HAP-1 (cell line): ENCODE measurements at regions not wholly inside any gene's neighbourhood (a gene's known extent, or its start where the extent isn't known, plus 50 kb on each side); places are given as distances from the start of the nearest gene placed in this dataset.
"Not testable (repeated sequence)": the region's sequence is repeated elsewhere in the genome, so short reads cannot be mapped to it uniquely, and the experiment has no call there.

Source experiments
- DNase-seq, 2 experiments: peaks; one replicate each; pipeline ENCODE4 v3.0.0-alpha.2; 2016 to 2020; ENCODE audit warnings: low spot score in 2 of 2
- H3K27me3 ChIP-seq: fragments of 250-450 bp; sonication (Bioruptor Pico); 2 replicates; pipeline ENCODE4 v1.5.1; 2020; ENCODE audit warnings: low read depth, mild to moderate bottlenecking, moderate library complexity
- H3K36me3 ChIP-seq: fragments of 250-450 bp; sonication (Bioruptor Pico); replicated peaks from 2 replicates; pipeline ENCODE4 v1.5.1; 2020; ENCODE audit warnings: mild to moderate bottlenecking
- H3K4me1 ChIP-seq: fragments of 250-450 bp; sonication (Bioruptor Pico); 2 replicates; pipeline ENCODE4 v1.5.1; 2020; ENCODE audit warnings: mild to moderate bottlenecking
- H3K4me3 ChIP-seq: fragments of 250-450 bp; sonication (Bioruptor Pico); 2 replicates; pipeline ENCODE4 v1.5.1; 2020; ENCODE audit warnings: mild to moderate bottlenecking, moderate library complexity
- H3K9me3 ChIP-seq: fragments of 250-450 bp; sonication (Bioruptor Pico); 2 replicates; pipeline ENCODE4 v1.5.1; 2020; ENCODE audit warnings: mild to moderate bottlenecking, moderate library complexity
- in situ Hi-C: fragments of 300-500 bp; cut with MboI; formaldehyde crosslinking; loops from 3 replicates; pipeline ENCODE4 v1.14.3; 2020; ENCODE audit warnings: low sequenced_read_pairs, inconsistent platforms, mixed read lengths

DNA sequence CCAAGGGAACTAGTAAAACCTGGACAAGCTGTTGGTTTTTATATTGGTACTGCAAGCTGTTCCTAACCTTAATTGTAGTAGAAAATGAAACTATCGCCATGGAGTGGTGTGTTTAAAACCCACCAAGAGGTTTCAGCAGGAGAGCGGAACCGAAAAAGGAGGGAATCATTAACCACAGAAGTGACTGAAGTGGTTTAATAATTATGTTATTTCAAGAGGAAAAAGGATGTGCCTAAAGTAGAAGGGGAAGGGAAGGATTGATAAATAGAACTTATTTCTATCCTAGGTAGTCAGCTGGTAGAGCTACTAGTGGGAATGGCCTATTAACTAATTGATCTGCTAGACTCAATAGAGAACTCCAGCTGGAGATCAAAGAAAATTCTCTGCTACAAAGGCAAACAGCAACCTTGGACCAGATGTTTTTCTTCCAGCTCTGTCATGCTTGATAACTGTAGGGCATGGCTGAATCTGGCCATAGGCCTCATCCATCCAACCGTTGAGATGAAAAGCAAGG is 91.8 kb downstream of the BAMBI start:
- H3K27me3 ChIP-seq = no peaks in the 10 kb centered on the region
- no peak for DNase-seq
- no peak overlapping the region for H3K4me3 ChIP-seq
- H3K9me3 ChIP-seq = no peaks in the 10 kb centered on the region; the same call in 1 of the 2 replicates
- peaks cover 13% of the 10 kb centered on the region for H3K4me1 ChIP-seq
- no peaks in the 10 kb centered on the region for H3K36me3 ChIP-seq
- in situ Hi-C loops = no loop called here

DNA sequence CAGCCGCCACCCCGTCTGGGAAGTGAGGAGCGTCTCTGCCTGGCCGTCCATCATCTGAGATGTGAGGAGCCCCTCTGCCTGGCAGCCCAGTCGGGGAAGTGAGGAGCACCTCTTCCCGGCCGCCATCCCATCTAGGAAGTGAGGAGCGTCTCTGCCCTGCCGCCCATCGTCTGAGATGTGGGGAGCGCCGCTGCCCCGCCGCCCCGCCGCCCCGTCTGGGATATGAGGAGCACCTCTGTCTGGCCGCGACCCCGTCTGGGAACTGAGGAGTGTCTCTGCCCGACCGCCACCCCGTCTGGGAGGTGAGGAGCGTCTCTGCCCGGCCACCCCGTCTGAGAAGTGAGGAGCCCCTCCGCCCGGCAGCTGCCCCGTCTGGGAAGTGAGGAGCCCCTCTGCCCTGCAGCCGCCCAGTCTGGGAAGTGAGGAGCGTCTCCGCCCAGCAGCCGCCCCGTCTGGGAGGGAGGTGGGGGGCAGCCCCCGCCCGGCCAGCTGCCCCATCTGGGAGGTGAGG is 94.3 kb downstream of the BAMBI start:
- H3K27me3 ChIP-seq, DNase-seq, H3K4me3 ChIP-seq, in situ Hi-C loops, H3K36me3 ChIP-seq, H3K9me3 ChIP-seq: not testable (repeated sequence)
- H3K4me1 ChIP-seq = peaks cover 13% of the 10 kb centered on the region

DNA sequence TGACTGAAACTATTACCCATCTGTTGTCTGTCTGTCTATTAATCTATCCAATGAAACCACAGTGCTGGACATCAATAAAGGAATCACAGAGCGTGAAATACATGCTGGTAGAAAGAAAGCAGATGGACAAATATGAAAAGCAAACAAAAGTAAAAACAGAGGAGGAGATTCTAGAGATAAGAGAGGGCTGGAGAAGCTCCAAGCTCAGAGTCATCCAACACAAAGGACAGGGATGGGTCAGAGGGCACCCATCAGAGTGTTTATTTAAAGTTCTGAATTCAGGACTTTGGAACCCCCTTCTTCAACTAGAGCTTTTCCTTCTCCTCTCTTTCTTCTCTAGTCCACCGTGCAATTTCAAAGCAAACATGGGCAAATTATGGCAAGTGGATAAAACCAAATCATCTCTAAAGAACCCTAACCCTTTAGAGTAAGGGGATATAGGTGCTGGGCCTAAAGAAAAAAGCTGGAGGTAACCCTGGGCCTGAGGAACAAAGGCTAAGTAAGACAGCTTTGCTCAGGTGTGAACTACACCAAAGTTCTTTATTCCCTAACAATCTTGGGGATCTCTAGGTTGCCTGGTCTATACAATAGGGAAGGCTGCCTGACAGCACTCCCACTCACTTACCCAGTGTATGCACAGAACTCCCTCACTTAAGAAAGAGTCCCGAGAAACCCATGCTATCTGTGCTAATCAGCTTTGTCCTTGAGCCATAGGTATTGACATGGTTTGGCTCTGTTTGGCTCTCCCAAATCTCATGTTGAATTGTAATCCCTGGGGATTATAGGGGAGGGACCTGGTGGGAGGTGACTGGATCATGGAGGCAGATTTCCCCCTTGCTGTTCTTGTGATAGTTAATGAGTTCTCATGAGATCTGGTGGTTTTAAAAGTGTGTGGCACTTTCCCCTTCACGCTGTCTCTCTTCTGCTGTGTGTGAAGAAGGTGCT is 97.0 kb downstream of the BAMBI start:
- Histone ChIP-seq H3K36me3 (no peaks in the 10 kb centered on the region), H3K27me3 (no peaks in the 10 kb centered on the region), H3K4me3 (no peak overlapping the region), H3K9me3 (no peaks in the 10 kb centered on the region), H3K4me1 (no peaks in the 10 kb centered on the region)
- no peak for DNase-seq
- in situ Hi-C loops = no loop called here

DNA sequence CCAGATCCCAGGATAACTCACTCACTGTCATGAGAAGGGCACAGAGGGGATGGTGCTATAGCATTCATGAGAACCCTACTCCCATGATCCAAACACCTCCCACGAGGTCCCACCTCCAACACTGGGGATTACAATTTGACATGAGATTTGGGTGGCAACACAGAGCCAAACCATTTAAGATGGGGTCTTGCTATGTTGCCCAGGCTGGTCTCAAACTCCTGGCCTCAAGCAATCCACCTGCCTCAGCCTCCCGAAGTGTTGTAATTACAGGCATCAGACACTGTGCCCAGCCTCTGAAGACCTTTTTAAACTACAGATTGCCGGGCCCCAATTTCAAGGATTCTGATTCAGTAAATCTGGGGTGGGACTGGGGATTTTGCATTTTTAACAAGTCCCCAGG is 98.5 kb downstream of the BAMBI start:
- DNase-seq = no peak
- Histone ChIP-seq H3K4me3 (no peak overlapping the region), H3K4me1 (no peaks in the 10 kb centered on the region), H3K36me3 (no peaks in the 10 kb centered on the region), H3K27me3 (no peaks in the 10 kb centered on the region), H3K9me3 (no peaks in the 10 kb centered on the region)
- in situ Hi-C loops = no loop called here

DNA sequence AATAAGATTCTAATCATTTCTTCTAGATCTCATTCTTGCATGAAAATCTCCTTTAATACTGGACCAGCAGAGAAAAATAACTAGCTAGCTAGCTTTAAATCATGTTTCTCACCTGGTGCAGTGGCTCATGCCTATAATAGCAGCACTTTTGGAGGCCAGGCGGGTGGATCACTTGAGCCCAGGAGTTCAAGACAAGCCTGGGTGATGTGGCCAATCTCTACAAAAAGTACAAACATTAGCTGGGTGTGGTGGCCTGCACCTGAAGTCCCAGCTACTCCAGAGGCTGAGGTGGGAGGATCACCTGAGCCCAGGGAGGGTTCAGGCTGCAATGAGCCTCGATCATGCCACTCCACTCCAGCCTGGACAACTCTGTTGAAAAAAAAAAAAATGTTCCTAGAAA is 99.2 kb downstream of the BAMBI start:
- Histone ChIP-seq H3K4me1 (no peaks in the 10 kb centered on the region), H3K36me3 (no peaks in the 10 kb centered on the region), H3K27me3 (no peaks in the 10 kb centered on the region), H3K4me3 (no peak overlapping the region), H3K9me3 (no peaks in the 10 kb centered on the region)
- no peak for DNase-seq
- in situ Hi-C loops = no loop called here

DNA sequence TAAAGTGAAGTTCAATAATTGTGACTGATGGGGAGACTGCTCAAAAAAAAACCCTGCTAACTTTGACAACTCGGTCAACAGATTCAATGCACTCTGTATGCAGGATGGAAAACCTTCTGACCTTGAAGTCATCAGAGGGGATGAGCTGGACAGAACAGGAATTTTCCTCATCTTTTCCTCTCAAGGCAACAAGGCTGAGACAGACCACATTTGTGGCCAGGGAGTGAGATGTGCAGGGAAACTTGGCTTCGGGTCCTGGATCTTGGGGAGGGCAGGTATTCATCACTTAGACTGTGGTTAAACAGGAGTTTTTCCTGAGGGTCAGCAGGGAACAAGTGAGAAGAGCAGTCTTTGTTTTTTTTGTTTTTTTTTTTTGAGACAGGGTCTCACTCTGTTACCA is 100.6 kb downstream of the BAMBI start:
- no peak overlapping the region for H3K4me3 ChIP-seq
- DNase-seq = no peak
- in situ Hi-C loops = no loop called here

DNA sequence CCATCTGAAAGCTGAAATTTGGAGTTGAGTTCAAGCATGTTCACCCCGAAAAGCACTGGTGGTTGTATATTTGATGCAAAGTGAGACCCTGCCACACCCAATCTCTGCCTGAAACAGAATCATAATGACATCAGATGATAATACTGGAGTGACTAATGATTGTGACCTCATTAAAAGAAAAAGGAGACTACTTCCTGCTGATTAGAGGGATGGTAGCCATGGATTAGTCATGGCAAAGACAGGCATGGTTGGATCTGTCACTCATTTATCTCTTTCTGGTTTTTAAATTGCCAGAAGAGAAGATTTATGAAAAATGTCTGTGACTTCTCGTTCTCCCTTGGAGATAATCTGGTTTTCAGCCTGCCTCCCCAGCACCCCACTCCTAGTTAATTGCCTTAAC is 101.2 kb downstream of the BAMBI start:
- in situ Hi-C loops = no loop called here
- H3K4me3 ChIP-seq = no peak overlapping the region
- H3K36me3 ChIP-seq = no peaks in the 10 kb centered on the region
- H3K27me3 ChIP-seq = no peaks in the 10 kb centered on the region
- no peaks in the 10 kb centered on the region for H3K4me1 ChIP-seq
- H3K9me3 ChIP-seq = no peaks in the 10 kb centered on the region
- DNase-seq = no peak

More for the DNA sequence above, 100.6 kb downstream of the BAMBI start:
- Histone ChIP-seq H3K4me1 (no peaks in the 10 kb centered on the region), H3K9me3 (no peaks in the 10 kb centered on the region), H3K36me3 (no peaks in the 10 kb centered on the region), H3K27me3 (no peaks in the 10 kb centered on the region)

DNA sequence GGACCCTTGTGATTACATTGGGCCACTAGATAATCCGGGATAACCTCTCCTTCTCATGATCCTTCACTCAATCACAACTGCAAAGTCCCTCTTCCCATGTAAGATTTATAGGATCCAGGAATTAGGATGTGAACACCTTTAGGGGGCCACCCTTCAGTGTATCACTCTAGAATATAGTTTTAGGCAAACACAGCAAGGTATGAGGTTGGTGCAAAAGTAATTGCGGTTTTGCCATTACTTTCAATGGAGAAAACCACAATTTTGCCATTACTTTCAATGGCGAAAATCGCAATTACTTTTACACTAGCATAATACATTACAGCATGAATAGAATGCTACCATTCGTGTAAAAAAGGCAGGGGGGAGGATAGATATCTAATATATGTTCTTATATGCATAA is 104.0 kb downstream of the BAMBI start:
- in situ Hi-C loops = no loop called here
- no peak for DNase-seq
- no peaks in the 10 kb centered on the region for H3K4me1 ChIP-seq
- no peak overlapping the region for H3K4me3 ChIP-seq
- no peaks in the 10 kb centered on the region for H3K27me3 ChIP-seq
- no peaks in the 10 kb centered on the region for H3K36me3 ChIP-seq
- H3K9me3 ChIP-seq = no peaks in the 10 kb centered on the region

DNA sequence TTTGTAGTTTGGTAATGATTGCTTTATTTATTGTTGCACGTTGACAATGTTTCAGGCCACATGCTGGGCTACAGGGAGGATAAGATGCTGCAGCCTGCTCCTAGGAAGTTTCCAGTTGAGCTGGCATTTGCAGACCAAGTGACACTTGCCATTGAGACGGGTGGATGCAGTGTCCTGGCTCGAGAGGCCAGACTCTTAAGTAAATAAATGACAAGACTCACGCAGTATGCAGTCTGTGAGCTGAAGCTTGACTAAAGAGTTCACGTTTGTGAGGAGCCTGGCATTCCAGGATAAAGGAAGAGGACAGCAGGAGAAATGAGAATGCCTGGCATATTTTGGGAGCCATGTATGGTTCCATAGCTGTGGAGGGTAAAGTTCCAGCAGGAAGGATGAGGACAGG is 105.8 kb downstream of the BAMBI start:
- DNase-seq = no peak
- in situ Hi-C loops = no loop called here
- no peaks in the 10 kb centered on the region for H3K4me1 ChIP-seq
- no peak overlapping the region for H3K4me3 ChIP-seq
- H3K9me3 ChIP-seq = no peaks in the 10 kb centered on the region
- H3K27me3 ChIP-seq = 0 out of 2 replicates have a peak, but pooled peaks cover 2% of the 10 kb centered on the region
- no peaks in the 10 kb centered on the region for H3K36me3 ChIP-seq

DNA sequence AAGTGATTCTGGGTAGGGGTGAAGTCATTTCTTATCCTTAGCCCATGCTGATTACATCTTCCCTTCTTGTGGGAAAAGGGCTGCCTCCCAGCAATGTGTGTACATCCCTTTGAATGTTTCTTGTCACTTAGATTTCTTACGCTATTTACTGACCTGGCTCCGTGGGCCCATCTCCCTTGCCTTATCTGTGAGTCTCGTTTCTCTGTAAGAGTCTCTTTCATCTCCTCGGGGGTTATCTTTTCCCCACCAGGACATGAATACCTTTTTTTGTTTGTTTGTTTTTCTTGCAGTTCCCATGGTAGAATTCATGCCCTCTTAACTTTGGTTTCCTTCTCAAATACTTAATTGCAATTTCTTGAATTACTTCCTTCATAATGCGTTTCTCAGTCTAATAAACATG is 107.7 kb downstream of the BAMBI start:
- no peak overlapping the region for H3K4me3 ChIP-seq

DNA sequence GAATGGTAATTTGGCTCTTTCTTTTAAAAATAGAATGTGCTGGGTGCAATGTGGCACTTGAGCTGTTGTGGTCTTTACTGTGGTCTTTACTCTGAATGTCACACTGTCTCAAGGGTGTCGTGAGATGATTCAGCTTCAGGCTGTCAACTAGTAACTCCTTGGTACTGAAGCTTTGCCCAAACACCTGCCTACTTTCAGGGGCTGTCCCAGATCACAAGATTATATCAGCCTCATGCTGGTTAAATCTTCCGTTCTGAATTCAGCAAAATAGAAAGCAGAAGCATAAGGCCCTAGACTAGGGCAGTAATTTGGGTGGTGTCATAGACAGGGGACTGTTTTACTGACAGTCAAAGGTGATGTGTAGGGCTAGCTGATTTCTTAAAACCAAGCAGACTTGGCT is 110.9 kb downstream of the BAMBI start:
- in situ Hi-C loops = no loop called here
- H3K36me3 ChIP-seq = no peaks in the 10 kb centered on the region
- no peak for DNase-seq
- 0 out of 2 replicates have a peak, but pooled peaks cover 2% of the 10 kb centered on the region for H3K27me3 ChIP-seq
- no peak overlapping the region for H3K4me3 ChIP-seq
- peaks cover 5% of the 10 kb centered on the region for H3K4me1 ChIP-seq
- no peaks in the 10 kb centered on the region for H3K9me3 ChIP-seq

More for the DNA sequence above, 107.7 kb downstream of the BAMBI start:
- in situ Hi-C loops = no loop called here
- H3K27me3 ChIP-seq = 0 out of 2 replicates have a peak, but pooled peaks cover 2% of the 10 kb centered on the region
- H3K4me1 ChIP-seq = no peaks in the 10 kb centered on the region
- no peaks in the 10 kb centered on the region for H3K36me3 ChIP-seq
- no peaks in the 10 kb centered on the region for H3K9me3 ChIP-seq
- DNase-seq = no peak

DNA sequence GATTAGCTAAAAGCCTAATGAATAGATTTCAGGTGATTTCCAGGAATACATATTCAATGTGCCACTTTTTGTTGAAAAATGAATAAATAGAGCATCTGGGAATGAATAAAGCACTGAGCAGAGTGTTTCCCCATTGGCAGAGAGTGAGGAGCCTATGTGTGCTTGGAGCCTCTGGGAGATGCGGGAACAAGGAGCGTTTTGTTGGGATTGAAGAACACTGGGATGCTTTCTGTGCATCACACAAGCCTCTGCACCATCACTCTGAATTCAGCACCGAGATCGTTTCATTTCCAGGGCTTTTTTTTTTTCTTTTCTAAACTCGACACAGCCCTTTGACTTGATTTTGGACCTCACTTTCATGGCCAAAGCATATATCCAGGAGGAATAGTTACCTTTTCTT is 111.4 kb downstream of the BAMBI start:
- H3K27me3 ChIP-seq = 0 out of 2 replicates have a peak, but pooled peaks cover 2% of the 10 kb centered on the region
- in situ Hi-C loops = no loop called here
- H3K4me3 ChIP-seq = no peak overlapping the region
- no peaks in the 10 kb centered on the region for H3K36me3 ChIP-seq
- DNase-seq = no peak
- H3K9me3 ChIP-seq = no peaks in the 10 kb centered on the region
- H3K4me1 ChIP-seq = peaks cover 9% of the 10 kb centered on the region

DNA sequence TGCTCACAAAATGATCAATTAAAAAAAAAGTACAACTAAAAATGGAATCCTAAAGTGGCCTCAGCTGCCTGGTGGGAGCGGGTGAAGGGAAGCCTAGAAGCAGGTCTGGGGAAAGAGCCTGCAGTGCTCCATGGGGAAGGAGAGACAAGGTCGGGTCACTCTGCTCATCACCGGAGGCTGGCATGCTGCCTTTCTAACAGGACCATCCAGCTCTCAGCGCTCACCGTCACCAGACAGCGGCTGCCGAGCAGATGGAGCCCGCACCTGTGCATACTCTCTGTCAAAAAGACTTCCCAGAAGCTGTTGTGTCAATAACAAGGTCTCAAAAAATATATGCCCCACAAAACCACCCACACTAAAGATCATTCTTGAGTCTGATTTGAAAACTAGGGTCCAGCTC is 112.8 kb downstream of the BAMBI start:
- Histone ChIP-seq H3K27me3 (0 out of 2 replicates have a peak, but pooled peaks cover 2% of the 10 kb centered on the region), H3K4me1 (peaks cover 10% of the 10 kb centered on the region), H3K9me3 (no peaks in the 10 kb centered on the region), H3K4me3 (no peak overlapping the region), H3K36me3 (no peaks in the 10 kb centered on the region)
- no peak for DNase-seq
- in situ Hi-C loops = no loop called here

DNA sequence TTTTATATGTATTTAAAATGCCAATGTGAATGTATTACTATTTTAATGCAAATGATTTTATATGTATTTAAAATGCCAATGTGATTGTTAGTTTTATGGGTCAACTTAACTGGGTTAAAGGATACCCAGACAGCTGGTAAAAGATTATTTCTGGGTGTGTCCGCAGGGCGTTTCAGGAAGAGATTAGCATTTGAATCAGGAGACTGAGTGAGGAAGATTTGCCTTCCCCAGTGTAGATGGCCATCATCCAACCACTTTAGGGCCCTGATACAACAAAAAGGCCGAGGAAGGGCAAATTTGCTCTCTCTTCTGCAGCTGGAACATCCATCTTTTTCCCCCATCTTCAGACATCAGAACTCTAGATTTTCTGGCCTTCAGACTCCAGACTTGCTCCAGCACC is 116.2 kb downstream of the BAMBI start:
- Histone ChIP-seq H3K4me3 (no peak overlapping the region), H3K9me3 (no peaks in the 10 kb centered on the region), H3K27me3 (no peaks in the 10 kb centered on the region), H3K4me1 (peaks cover 10% of the 10 kb centered on the region), H3K36me3 (no peaks in the 10 kb centered on the region)
- DNase-seq = peak; percentile 70 to 87
- in situ Hi-C loops = no loop called here
